Endothelial cell of umbilical vein (primary cell): ENCODE measurements at regions not wholly inside any gene's neighbourhood (a gene's known extent, or its start where the extent isn't known, plus 50 kb on each side); places are given as distances from the start of the nearest gene placed in this dataset.

Source experiments
- BruUV-seq: library from RNA; stranded (reverse); fragments of 400-500 nt; replicated peaks from 2 replicates; lab custom pipeline; 2021; lab: Mats Ljungman, UMichigan
- CTCF ChIA-PET: fragments of 300-600, 350-600 bp; sonication (Branson Sonifier 250); formaldehyde crosslinking; loops from one replicate; lab custom pipeline; 2021; ENCODE audit warnings: antibody characterized with exemption, inconsistent platforms; lab: Charles Lee
- POLR2A ChIA-PET: fragments of 300-600, 350-600 bp; sonication (Branson Sonifier 250); formaldehyde crosslinking; loops from one replicate; lab custom pipeline; 2021; ENCODE audit warnings: antibody characterized with exemption, inconsistent platforms; lab: Charles Lee
- DNase-seq: peaks from one replicate; pipeline ENCODE4 v3.0.0-alpha.2; 2011; ENCODE audit warnings: low read depth, low spot score
- FAIRE-seq: peaks from 2 replicates; lab custom pipeline; 2011; peaks lifted over from hg19 to GRCh38; lab: Jason Lieb, UNC
- H2AFZ ChIP-seq: 2 replicates; pipeline ENCODE4 v1.6.0; 2012; ENCODE audit warnings: low read depth, low read length, control low read depth, inconsistent platforms
- H3K27ac ChIP-seq: 2 replicates; pipeline ENCODE4 v1.5.1; 2011; ENCODE audit warnings: low read depth, mild to moderate bottlenecking, control low read depth, low read length, moderate library complexity; ENCODE audit not compliant: insufficient read depth
- H3K27me3 ChIP-seq, 2 experiments: 2 replicates each; pipeline versions ENCODE4 v1.6.0 to v1.6.1; 2011; ENCODE audit warnings: low read length in 2 of 2, mixed read lengths in 1 of 2; ENCODE audit not compliant: control insufficient read depth in 2 of 2, insufficient read depth in 2 of 2
- H3K36me3 ChIP-seq, 2 experiments: 2 replicates in 1 of 2; 3 replicates in 1 of 2; pipeline ENCODE4 v1.5.1; 2011; ENCODE audit warnings: low read length in 2 of 2, mild to moderate bottlenecking in 1 of 2, moderate library complexity in 1 of 2; ENCODE audit not compliant: control insufficient read depth in 2 of 2, insufficient read depth in 2 of 2; ENCODE audit errors: extremely low read depth in 1 of 2
- H3K4me1 ChIP-seq: 3 replicates; pipeline ENCODE4 v1.5.1; 2011; ENCODE audit warnings: mild to moderate bottlenecking, low read length; ENCODE audit not compliant: control insufficient read depth, insufficient read depth; ENCODE audit errors: extremely low read depth
- H3K4me2 ChIP-seq: 2 replicates; pipeline ENCODE4 v1.6.1; 2011; ENCODE audit warnings: low read length, control low read depth, mixed read lengths; ENCODE audit not compliant: insufficient read depth
- H3K4me3 ChIP-seq, 3 experiments: fragments of 200-600 bp in 1 of 3; sonication (generic), shearing (Covaris generic) in 1 of 3; replicated peaks in 1 of 3; 2 replicates each; pipeline ENCODE4 v1.5.1; 2011 to 2016; ENCODE audit warnings: control low read depth in 3 of 3, low read length in 3 of 3, mild to moderate bottlenecking in 2 of 3, inconsistent platforms in 1 of 3, low read depth in 1 of 3, moderate library complexity in 1 of 3; ENCODE audit not compliant: insufficient read depth in 1 of 3
- H3K79me2 ChIP-seq: 2 replicates; pipeline ENCODE4 v1.6.0; 2012; ENCODE audit warnings: low read length, inconsistent platforms; ENCODE audit not compliant: control insufficient read depth, insufficient read depth
- H3K9ac ChIP-seq: replicated peaks from 2 replicates; pipeline ENCODE3; 2011; ENCODE audit warnings: low read length, control low read depth; ENCODE audit not compliant: insufficient read depth; ENCODE audit errors: extremely low read depth
- H3K9me1 ChIP-seq: replicated peaks from 3 replicates; pipeline ENCODE4 v1.6.0; 2011; ENCODE audit warnings: mild to moderate bottlenecking, low read length; ENCODE audit not compliant: control insufficient read depth, insufficient read depth; ENCODE audit errors: extremely low read depth
- H3K9me3 ChIP-seq: replicated peaks from 2 replicates; pipeline ENCODE4 v1.5.1; 2012; ENCODE audit warnings: low read length, inconsistent platforms; ENCODE audit not compliant: control insufficient read depth, insufficient read depth
- H4K20me1 ChIP-seq: replicated peaks from 2 replicates; pipeline ENCODE3; 2011; ENCODE audit warnings: mild to moderate bottlenecking, low read length; ENCODE audit not compliant: control insufficient read depth, insufficient read depth; ENCODE audit errors: extremely low read depth
- JUN ChIP-seq: IDR thresholded peaks from 2 replicates; pipeline ENCODE4 v1.6.1; 2011; ENCODE audit warnings: borderline replicate concordance, low read depth; ENCODE audit not compliant: insufficient read length, insufficient read depth
- POLR2A ChIP-seq: IDR thresholded peaks from 2 replicates; pipeline ENCODE4 v1.6.1; 2012; ENCODE audit warnings: low read depth, mild to moderate bottlenecking, control low read depth, low read length
- POLR2AphosphoS5 ChIP-seq: IDR thresholded peaks from 2 replicates; pipeline ENCODE4 v1.6.1; 2012; ENCODE audit warnings: low read depth, mild to moderate bottlenecking, control low read depth, low read length, moderate library complexity; ENCODE audit not compliant: insufficient read depth
- dilution Hi-C: fragments of 300-500 bp; cut with MboI; formaldehyde crosslinking; loops from one replicate; pipeline ENCODE4 v1.15.0; 2019; ENCODE audit warnings: low sequenced_read_pairs; ENCODE audit not compliant: extremely low pct_ligation_motif_present
- intact Hi-C: fragments of 100-400 bp; cut with micrococcal nuclease; formaldehyde crosslinking; loops from one replicate; pipeline ENCODE4 v1.10.0; 2022
- TF ChIP-seq, protein P1 (sequence below): IDR thresholded peaks from 2 replicates; pipeline ENCODE4 v1.6.1; 2011; ENCODE audit not compliant: insufficient read depth, insufficient read length

DNA sequence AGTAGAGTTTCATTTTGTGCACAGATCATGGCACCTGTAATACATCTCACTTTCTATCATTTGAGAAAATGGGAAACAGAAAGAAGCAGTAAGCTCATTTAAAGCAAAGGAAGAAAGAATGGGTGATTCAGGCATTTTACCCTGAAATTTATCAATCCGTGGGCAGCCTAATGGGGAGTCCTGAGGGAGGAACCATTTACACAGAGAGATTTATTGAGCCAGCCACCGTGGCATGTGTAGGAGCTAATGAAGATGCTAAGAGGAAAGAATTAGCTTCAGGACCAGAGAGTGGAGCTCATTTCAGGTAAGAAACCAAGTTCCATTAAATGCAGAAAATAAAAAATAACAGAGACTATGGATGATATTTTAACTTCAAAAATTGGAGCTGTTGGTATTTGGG is 443.4 kb upstream of the COBL start:
- dilution Hi-C loops: no loop called here
- POLR2A ChIA-PET: no interaction called here

GRCh38 chr7:51757960-51758359 is 441.4 kb upstream of the COBL start:
- Histone ChIP-seq H4K20me1 (no peaks in the 10 kb centered on the region), H2AFZ (no peak overlapping the region), H3K9me3 (no peaks in the 10 kb centered on the region), H3K4me3 (no peak overlapping the region), H3K4me1 (no peaks in the 10 kb centered on the region), H3K9me1 (no peaks in the 10 kb centered on the region), H3K4me2 (no peak overlapping the region), H3K79me2 (no peaks in the 10 kb centered on the region), H3K27me3 (no peaks in the 10 kb centered on the region), H3K9ac (no peak overlapping the region), H3K27ac (no peak overlapping the region), H3K36me3 (no peaks in the 10 kb centered on the region)
- no peak for FAIRE-seq
- DNase-seq: no peak
- no TSS peak for BruUV-seq
- intact Hi-C loops: no loop called here
- ChIA-PET CTCF (no interaction called here), POLR2A (no interaction called here)
- dilution Hi-C loops: no loop called here
- TF ChIP-seq POLR2AphosphoS5 (no peak), JUN (no peak)
- TF ChIP-seq, protein P1, sequence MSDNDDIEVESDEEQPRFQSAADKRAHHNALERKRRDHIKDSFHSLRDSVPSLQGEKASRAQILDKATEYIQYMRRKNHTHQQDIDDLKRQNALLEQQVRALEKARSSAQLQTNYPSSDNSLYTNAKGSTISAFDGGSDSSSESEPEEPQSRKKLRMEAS: no peak

More for the DNA sequence above, 443.4 kb upstream of the COBL start:
- Histone ChIP-seq H3K27ac (no peak overlapping the region), H4K20me1 (no peaks in the 10 kb centered on the region), H3K27me3 (no peaks in the 10 kb centered on the region), H2AFZ (no peak overlapping the region), H3K9me3 (no peaks in the 10 kb centered on the region), H3K4me3 (no peak overlapping the region), H3K4me2 (no peak overlapping the region), H3K36me3 (no peaks in the 10 kb centered on the region), H3K4me1 (no peaks in the 10 kb centered on the region), H3K79me2 (no peaks in the 10 kb centered on the region), H3K9me1 (no peaks in the 10 kb centered on the region), H3K9ac (no peak overlapping the region)
- no TSS peak for BruUV-seq
- FAIRE-seq: no peak
- no peak for TF ChIP-seq POLR2A
- DNase-seq: no peak
- CTCF ChIA-PET: no interaction called here
- intact Hi-C loops: no loop called here
